ENCODE measurements at regions not wholly inside any gene's neighbourhood (a gene's known extent, or its start where the extent isn't known, plus 50 kb on each side); places are given as distances from the start of the nearest gene placed in this dataset.

DNA sequence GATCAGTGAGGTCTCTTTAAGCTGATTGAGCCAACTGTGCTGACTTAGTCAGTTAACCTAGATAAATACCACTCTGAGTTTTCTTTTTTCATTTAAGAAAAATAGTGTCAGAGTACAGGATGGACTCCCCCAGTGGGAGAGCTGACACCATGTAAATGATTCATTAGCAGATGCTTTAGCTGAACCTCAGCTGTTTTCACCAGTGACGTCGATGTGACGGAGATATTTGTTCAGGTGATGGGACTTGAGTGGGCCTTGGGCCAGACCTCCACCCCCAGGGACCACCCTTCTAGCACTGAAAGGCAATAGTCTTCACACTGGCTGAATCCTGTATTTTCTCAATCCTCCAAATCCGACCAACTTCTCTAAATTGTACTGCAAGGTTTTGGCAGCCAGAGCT, 196.1 kb downstream of the GAS1 start:
- Histone ChIP-seq H3K36me3 (ENCODE audit: insufficient read depth, low read length) (no peaks in the 10 kb centered on the region), H3K9me2 (replicated peaks; ENCODE audit: low read depth, low read length) (no peaks in the 10 kb centered on the region), H3K9me3 (ENCODE audit: insufficient read depth, low read depth, low read length) (no peaks in the 10 kb centered on the region), H3K79me2 (ENCODE audit: insufficient read depth, low read length) (no peaks in the 10 kb centered on the region), H2AFZ (ENCODE audit: low read length) (no peak overlapping the region), H3K9ac (ENCODE audit: low read depth, low read length, poor library complexity, severe bottlenecking) (no peak overlapping the region), H3K4me3 (ENCODE audit: low read length, poor library complexity, severe bottlenecking) (no peak overlapping the region), H3K4me2 (ENCODE audit: low read depth, low read length, poor library complexity, severe bottlenecking) (no peak overlapping the region), H3K4me1 (ENCODE audit: insufficient read depth, low read length, poor library complexity, severe bottlenecking) (no peaks in the 10 kb centered on the region), H3K27me3 (ENCODE audit: insufficient read depth, low read length, poor library complexity, severe bottlenecking) (no peaks in the 10 kb centered on the region), H4K20me1 (ENCODE audit: insufficient read depth, low read length, poor library complexity, severe bottlenecking) (no peaks in the 10 kb centered on the region), H3F3A (ENCODE audit: low read depth) (no peaks in the 10 kb centered on the region)
- TF ChIP-seq EZH2phosphoT487 (IDR thresholded peaks at IDR 0.05; ENCODE audit: borderline replicate concordance) = no peak
- TF ChIP-seq, protein P1, sequence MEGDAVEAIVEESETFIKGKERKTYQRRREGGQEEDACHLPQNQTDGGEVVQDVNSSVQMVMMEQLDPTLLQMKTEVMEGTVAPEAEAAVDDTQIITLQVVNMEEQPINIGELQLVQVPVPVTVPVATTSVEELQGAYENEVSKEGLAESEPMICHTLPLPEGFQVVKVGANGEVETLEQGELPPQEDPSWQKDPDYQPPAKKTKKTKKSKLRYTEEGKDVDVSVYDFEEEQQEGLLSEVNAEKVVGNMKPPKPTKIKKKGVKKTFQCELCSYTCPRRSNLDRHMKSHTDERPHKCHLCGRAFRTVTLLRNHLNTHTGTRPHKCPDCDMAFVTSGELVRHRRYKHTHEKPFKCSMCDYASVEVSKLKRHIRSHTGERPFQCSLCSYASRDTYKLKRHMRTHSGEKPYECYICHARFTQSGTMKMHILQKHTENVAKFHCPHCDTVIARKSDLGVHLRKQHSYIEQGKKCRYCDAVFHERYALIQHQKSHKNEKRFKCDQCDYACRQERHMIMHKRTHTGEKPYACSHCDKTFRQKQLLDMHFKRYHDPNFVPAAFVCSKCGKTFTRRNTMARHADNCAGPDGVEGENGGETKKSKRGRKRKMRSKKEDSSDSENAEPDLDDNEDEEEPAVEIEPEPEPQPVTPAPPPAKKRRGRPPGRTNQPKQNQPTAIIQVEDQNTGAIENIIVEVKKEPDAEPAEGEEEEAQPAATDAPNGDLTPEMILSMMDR (conservative IDR thresholded peaks at IDR 0.05; ENCODE audit: low read length) = no peak

DNA sequence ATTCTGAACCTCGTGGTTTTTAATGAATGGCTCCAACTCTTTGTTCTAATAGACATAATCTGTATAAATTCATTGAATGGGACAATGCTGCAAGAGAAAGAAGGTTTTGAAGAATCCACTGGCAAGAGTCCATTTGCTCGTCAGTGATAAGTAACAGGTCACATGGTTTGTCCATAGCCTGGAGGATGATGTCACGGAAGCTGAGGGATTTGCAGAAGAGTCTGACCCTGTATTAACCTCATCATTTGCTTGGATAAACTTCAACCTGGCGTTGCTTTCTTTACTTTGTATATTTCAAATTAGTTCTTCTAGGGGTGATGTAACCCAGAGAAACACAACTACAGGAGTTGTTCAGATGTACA, 197.4 kb downstream of the GAS1 start:
- Histone ChIP-seq H3K27me3 (ENCODE audit: insufficient read depth, low read length, poor library complexity, severe bottlenecking) (no peaks in the 10 kb centered on the region), H3K4me3 (ENCODE audit: low read length, poor library complexity, severe bottlenecking) (no peak overlapping the region), H3K4me2 (ENCODE audit: low read depth, low read length, poor library complexity, severe bottlenecking) (no peak overlapping the region)

DNA sequence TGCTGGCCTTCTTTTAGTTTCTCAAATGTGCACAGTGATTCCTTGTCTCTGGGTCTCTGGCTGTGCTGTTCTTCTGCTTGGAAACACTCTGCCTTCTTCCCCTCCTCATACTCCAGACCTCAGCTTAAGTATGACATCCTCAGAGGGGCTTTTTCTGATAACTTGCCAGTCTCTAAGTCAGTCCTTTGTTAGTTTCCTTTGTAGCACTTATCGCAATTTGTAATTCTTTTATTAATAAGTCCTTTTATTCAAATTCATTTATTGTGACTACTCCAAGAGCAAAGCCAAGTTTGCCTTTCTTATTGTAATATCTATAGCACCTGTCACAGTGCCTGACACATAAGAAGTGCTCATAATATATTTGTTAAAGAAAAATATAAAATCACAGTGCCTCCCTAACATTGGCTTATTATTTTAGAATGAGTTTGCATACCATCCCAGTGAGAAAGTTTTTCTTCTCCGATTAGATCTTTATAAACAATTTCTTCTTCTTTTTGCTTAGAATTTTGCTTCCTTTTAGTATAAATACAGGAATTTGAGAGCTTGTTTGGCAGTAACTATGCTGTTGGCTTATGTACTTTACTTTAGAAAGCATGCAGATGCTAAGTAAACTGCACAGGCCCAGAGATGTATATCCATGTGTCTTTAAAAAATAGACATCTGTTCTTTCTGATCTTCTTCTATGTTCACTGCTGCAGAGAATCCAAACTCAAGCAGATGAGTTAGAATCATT, 198.0 kb downstream of the GAS1 start:
- Histone ChIP-seq H3K9me2 (replicated peaks; ENCODE audit: low read depth, low read length) (no peaks in the 10 kb centered on the region), H3F3A (ENCODE audit: low read depth) (no peaks in the 10 kb centered on the region), H3K4me3 (ENCODE audit: low read length, poor library complexity, severe bottlenecking) (no peak overlapping the region), H3K36me3 (ENCODE audit: insufficient read depth, low read length) (no peaks in the 10 kb centered on the region), H3K79me2 (ENCODE audit: insufficient read depth, low read length) (no peaks in the 10 kb centered on the region), H4K20me1 (ENCODE audit: insufficient read depth, low read length, poor library complexity, severe bottlenecking) (no peaks in the 10 kb centered on the region), H3K9ac (ENCODE audit: low read depth, low read length, poor library complexity, severe bottlenecking) (no peak overlapping the region), H2AFZ (ENCODE audit: low read length) (no peak overlapping the region), H3K4me2 (ENCODE audit: low read depth, low read length, poor library complexity, severe bottlenecking) (no peak overlapping the region), H3K9me3 (ENCODE audit: insufficient read depth, low read depth, low read length) (no peaks in the 10 kb centered on the region), H3K27me3 (ENCODE audit: insufficient read depth, low read length, poor library complexity, severe bottlenecking) (no peaks in the 10 kb centered on the region), H3K4me1 (ENCODE audit: insufficient read depth, low read length, poor library complexity, severe bottlenecking) (no peaks in the 10 kb centered on the region)
- no peak for TF ChIP-seq EZH2phosphoT487 (IDR thresholded peaks at IDR 0.05; ENCODE audit: borderline replicate concordance)
- TF ChIP-seq, protein P1 (conservative IDR thresholded peaks at IDR 0.05; ENCODE audit: low read length) = no peak

More for the DNA sequence above, 197.4 kb downstream of the GAS1 start:
- H3K9me2 ChIP-seq (replicated peaks; ENCODE audit: low read depth, low read length) = no peaks in the 10 kb centered on the region
- TF ChIP-seq EZH2phosphoT487 (IDR thresholded peaks at IDR 0.05; ENCODE audit: borderline replicate concordance) = no peak
- TF ChIP-seq, protein P1 (conservative IDR thresholded peaks at IDR 0.05; ENCODE audit: low read length) = no peak
- no peaks in the 10 kb centered on the region for H3K9me3 ChIP-seq (ENCODE audit: insufficient read depth, low read depth, low read length)
- H3F3A ChIP-seq (ENCODE audit: low read depth) = no peaks in the 10 kb centered on the region
- H3K36me3 ChIP-seq (ENCODE audit: insufficient read depth, low read length) = no peaks in the 10 kb centered on the region
- H3K4me1 ChIP-seq (ENCODE audit: insufficient read depth, low read length, poor library complexity, severe bottlenecking) = no peaks in the 10 kb centered on the region
- no peaks in the 10 kb centered on the region for H4K20me1 ChIP-seq (ENCODE audit: insufficient read depth, low read length, poor library complexity, severe bottlenecking)
- H2AFZ ChIP-seq (ENCODE audit: low read length) = no peak overlapping the region
- no peaks in the 10 kb centered on the region for H3K79me2 ChIP-seq (ENCODE audit: insufficient read depth, low read length)
- no peak overlapping the region for H3K9ac ChIP-seq (ENCODE audit: low read depth, low read length, poor library complexity, severe bottlenecking)

All from Loucy (cell line).